NCI-H1105 treated with DMSO at 0.1 percent for 48 hours (cell line): ENCODE measurements at regions not wholly inside any gene's neighbourhood (a gene's known extent, or its start where the extent isn't known, plus 50 kb on each side); places are given as distances from the start of the nearest gene placed in this dataset.
"Not testable (repeated sequence)": the region's sequence is repeated elsewhere in the genome, so short reads cannot be mapped to it uniquely, and the experiment has no call there.

Source experiments
- DNase-seq: peaks from one replicate; lab custom pipeline; 2025; lab: John Stamatoyannopoulos, UW

- DNase-seq = no peak
These were observed 86.6 kb upstream of the SLC24A2 start for GRCh38 chr9:19875291-19875920.

DNA sequence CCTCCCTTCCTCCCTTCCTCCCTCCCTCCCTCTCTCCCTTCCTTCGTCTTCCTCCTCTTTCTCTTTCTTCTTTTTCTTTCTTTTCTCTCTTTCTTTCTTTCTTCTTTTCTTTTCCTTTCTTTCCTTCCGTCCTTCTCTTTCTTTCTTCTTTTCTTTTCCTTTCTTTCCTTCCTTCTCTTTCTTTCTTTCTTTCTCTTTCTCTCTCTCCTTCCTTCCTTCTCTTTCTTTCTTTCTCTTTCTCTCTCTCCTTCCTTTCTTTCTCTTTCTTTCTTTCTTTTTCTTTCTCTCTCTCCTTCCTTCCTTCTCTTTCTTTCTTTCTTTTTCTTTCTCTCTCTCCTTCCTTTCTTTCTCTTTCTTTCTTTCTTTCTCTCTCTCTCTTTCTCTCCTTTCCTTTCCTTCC, 84.4 kb upstream of the SLC24A2 start:
- DNase-seq = not testable (repeated sequence)

DNA sequence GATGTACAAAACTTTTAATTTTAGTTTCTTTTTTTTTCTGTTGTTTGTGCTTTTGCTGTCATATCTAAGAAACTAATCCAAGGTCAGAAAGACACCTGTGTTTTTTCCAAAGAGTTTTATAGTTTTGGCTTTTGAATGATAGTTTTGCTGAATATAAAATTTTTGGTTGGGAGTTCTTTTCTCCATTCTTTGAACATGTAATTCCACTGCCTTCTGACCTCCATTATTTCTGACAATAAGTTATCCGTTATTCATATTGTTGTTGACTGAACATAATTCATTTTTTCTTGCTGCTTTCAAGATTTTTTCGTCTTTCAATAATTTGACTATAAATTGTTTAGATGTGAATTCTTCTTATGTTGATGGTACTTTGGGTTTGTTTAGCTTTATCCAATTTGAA, 82.2 kb upstream of the SLC24A2 start:
- DNase-seq = no peak

- no peak for DNase-seq
These were observed 52.1 kb upstream of the SLC24A2 start for GRCh38 chr9:19840953-19841352.
